ENCODE measurements at regions not wholly inside any gene's neighbourhood (a gene's known extent, or its start where the extent isn't known, plus 50 kb on each side); places are given as distances from the start of the nearest gene placed in this dataset.
"Not testable (repeated sequence)": the region's sequence is repeated elsewhere in the genome, so short reads cannot be mapped to it uniquely, and the experiment has no call there.

DNA sequence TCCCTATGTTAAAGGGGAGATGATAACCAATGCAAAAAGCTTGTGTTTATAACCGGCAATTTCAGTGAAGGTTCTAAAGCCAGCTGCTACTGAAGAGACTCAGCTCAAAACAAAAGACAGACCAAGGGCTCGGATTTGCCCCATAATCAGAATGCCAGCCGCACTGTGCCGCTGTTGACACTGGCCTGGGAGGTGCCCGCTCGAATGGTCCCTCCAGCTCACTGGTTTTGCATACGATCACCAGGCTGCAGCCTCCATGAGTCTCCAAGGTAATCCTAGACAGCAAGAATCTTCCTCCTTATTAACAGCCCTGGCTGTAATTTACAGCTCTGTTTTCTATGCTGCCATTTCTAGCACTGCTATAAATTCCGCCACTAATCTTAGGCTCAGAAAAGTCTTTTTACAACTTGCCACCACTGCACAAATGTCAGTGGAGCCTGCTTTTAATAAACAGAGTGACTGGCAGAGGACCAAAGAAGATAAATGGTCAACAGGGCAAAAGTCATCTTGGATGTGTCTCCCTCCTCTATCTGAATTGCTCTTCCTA, 155.7 kb upstream of the SH3BP4 start:
- DNase-seq: no peak

DNA sequence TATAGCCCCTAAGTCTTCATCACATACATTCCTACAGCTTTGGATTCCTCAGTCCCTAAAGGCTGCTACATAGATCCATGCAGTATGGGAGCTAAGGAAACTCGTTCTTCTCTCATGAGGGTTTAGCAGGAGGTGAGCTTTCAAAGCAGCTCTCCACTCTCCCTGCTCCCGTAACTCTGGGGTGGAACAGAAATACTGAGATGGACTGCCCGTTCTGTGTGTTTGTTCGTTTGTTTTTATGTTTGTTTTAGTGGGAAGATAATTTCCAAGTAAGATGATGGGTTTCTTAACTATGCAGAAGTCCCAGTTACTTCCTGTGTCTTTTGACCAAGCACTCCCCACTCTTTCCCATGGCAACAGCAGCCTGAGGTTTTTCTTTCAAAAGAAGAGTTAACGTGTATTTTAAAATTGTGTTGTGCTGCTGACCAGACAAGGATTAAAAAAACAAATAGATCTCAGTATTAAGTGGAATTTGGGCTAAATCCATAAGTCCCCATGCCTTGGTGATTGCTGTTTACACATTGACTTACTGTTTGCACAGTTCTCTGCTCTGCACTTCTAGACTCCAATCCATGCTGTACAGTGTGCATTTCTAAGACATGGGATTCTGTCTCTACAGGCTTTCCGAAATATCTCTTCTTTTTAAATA, 156.4 kb upstream of the SH3BP4 start:
- no peak for DNase-seq

DNA sequence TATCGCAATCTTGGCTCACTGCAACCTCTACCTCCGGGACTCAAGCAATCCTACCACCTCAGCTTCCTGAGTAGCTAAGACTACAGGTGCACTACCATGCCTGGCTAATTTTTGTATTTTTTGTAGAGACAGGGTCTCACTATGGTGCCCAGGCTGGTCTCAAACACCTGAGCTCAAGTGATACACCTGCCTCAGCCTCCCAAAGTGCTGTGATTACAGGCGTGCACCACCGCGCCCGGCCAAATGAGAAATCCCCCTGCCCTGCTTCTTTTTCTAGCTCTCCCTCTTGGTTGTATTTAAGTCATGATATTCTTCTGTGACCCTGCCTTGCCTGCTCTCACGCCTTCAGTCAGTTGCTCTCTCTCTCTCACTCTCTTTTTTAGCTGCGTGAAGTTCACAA, 157.0 kb upstream of the SH3BP4 start:
- DNase-seq: no peak

- DNase-seq: no peak
These were observed 158.5 kb upstream of the SH3BP4 start for GRCh38 chr2:234793212-234793785.

DNA sequence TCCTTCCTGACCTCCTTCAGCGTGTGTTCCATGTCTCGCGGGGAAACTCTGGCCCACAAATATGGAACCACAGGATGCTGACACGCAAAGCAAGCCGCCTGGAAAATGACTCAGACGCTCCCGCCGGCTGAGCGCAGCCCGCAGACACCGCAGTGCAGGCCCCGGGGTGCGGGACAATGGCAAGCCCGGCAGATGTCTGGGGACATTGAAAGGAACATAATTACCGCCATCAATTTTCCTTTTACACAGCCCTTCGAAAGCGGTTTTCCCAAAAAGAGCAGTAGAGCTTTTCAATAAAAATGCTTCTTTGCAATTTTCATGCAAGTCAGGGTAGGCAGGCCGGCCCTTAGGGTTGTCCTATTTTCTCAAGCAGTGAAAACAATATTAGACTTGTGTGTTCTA, 159.2 kb upstream of the SH3BP4 start:
- DNase-seq: no peak

GRCh38 chr2:234792096-234792495, 159.7 kb upstream of the SH3BP4 start:
- DNase-seq: not testable (repeated sequence)

DNA sequence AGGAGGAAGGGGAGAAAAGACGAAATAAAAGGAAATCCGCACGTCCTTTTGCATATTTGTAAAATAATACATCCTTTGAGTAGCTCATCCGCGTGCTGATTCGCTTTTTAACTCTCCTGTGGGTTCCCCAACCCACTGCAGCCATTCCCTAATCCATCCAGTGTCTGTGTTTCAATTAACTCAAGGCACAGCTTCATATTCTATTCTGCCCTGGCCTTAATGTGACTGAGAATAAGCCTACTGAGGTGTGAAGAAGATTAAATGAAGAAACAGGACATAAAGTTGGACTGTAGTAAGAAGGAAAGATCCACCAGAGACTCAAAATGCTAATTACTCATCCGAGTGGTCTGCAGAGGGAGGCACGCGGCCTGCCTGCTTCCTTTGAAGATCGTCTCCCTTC, 161.4 kb upstream of the SH3BP4 start:
- no peak for DNase-seq

- DNase-seq: no peak
These were observed 162.1 kb upstream of the SH3BP4 start for GRCh38 chr2:234789556-234790325.

GRCh38 chr2:234788841-234789240, 163.0 kb upstream of the SH3BP4 start:
- DNase-seq: no peak

GRCh38 chr2:234788381-234788780, 163.4 kb upstream of the SH3BP4 start:
- no peak for DNase-seq

DNA sequence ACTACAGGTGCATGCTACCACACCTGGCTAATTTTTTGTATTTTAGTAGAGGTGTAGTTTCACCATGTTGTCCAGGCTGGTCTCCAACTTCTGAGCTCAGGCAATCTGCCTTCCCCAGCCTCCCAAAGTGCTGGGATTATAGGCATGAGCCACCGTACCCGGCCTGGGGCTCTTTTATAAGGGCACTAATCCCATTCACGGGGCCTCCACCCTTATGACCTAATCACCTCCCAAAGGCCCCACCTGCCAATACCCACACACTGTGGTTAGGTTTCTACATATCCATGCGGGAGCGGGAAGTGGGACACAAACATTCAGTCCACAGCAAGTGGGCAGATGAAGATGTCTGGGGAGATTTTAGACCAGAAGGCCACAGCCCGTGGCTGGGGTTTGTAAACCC, 164.7 kb upstream of the SH3BP4 start:
- DNase-seq: no peak

GRCh38 chr2:234773764-234774409, 177.9 kb upstream of the SH3BP4 start:
- no peak for DNase-seq

GRCh38 chr2:234773129-234773528, 178.7 kb upstream of the SH3BP4 start:
- no peak for DNase-seq

- DNase-seq: no peak
These were observed 179.1 kb upstream of the SH3BP4 start for GRCh38 chr2:234772733-234773060.

GRCh38 chr2:234771980-234772732, 179.7 kb upstream of the SH3BP4 start:
- no peak for DNase-seq

- no peak for DNase-seq
These were observed 180.6 kb upstream of the SH3BP4 start for GRCh38 chr2:234771176-234771575.

DNA sequence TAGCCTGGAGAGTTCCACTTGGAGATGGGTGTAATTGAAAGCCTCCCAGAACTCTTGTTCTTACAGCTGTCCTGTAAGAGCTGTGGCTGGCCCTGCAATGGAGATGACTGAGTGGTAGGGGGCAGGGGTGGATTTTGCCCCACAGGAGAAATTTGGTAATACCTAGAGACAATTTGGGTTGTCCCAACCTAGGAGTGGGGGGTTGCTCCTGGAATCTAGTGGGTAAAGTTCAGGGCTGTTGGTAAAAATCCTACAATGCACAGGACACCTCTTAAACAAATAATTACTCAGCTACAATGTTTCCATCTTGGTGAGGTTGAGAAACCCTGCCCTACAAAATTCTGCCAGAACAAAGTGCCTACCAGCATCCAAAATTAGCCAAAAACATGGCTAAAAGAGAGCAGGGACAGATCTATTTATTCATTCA, 181.1 kb upstream of the SH3BP4 start:
- DNase-seq: no peak

- no peak for DNase-seq
These were observed 181.7 kb upstream of the SH3BP4 start for GRCh38 chr2:234770031-234770506.

DNA sequence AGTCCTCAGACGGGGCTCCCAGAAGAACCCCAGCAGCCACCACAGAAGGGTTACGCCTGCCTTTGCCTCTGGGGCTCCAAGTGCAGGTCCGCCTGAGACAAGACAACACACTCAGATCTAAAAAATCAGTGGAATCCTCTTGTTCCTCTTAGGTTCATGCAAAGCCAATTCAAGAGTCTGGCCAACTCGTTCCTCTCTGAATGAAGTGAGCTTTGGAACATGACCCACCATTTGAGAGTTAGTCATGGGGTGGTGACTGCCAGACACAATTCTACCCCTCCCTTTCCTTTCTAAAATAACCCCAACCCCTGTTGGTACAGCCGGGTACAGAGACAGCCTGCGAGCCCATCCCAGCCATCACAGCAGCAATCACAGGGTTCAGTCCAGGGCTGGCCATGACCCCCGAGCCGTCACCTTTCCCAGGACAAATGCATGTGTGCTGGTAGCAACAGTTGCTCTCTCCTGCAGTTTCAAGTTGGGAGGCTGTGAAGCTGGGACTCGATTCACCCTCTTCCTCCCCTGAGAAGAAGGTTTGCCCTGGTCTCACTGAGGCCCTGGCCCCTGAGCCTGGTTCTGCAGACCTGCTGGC, 183.1 kb upstream of the SH3BP4 start:
- no peak for DNase-seq

DNA sequence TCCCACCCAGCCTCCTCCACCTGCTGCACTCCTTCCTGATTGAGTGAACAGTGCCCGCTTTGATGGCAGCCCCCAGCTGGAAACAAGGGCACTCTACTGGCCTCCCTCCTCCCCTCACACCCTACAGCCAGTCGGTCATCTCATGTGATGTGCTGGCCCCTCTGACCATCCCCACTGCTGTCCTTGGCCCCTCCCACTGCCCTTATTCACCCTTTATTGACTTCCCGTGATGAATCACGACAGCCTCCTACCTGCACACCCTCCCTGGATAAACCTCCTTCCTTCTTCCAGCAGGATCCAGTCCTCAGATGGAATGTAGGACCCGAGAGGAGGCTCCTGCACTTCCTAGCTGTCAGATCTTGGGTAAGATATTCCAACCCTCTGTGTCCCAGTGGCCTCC, 186.5 kb upstream of the SH3BP4 start:
- DNase-seq: no peak

DNA sequence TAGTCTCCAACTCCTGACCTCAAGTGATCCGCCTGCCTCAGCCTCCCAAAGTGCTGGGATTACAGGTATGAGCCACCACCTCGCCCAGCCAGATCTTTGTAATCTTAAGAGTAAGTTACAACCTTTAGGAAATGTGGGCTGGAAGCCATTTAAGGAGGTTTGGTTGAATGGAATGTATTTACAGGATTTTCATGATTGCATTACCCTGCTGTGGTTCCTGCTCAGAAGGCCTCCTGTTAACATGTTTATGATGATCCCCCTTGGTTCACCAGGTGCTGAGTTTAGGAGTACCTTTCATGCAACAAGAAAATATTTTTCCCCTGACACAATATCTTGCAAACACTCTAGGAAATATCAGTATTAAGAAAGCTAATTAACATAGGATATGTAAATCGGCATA, 187.4 kb upstream of the SH3BP4 start:
- DNase-seq: no peak

All from GF-D8 (cell line).